Fibroblast of lung (primary cell): ENCODE measurements at regions not wholly inside any gene's neighbourhood (a gene's known extent, or its start where the extent isn't known, plus 50 kb on each side); places are given as distances from the start of the nearest gene placed in this dataset.

Experiments used
- DNase-seq, 2 donors: peaks; one replicate each; pipeline versions ENCODE4 v3.0.0 to v3.0.0-alpha.2; 2010; ENCODE audit warnings: low read depth in 2 of 2
- H2AFZ ChIP-seq: 2 replicates; pipeline ENCODE4 v1.5.1; 2012; ENCODE audit warnings: low read length, control low read depth, inconsistent platforms
- H3K27ac ChIP-seq: 2 replicates; pipeline ENCODE4 v1.5.1; 2011; ENCODE audit warnings: low read length, control low read depth; ENCODE audit not compliant: insufficient read depth
- H3K27me3 ChIP-seq: 2 replicates; pipeline ENCODE4 v1.5.1; 2011; ENCODE audit warnings: mild to moderate bottlenecking, low read length; ENCODE audit not compliant: control insufficient read depth, insufficient read depth
- H3K36me3 ChIP-seq: 2 replicates; pipeline ENCODE4 v1.5.1; 2011; ENCODE audit warnings: low read length; ENCODE audit not compliant: control insufficient read depth, insufficient read depth
- H3K4me1 ChIP-seq: 2 replicates; pipeline ENCODE4 v1.5.1; 2011; ENCODE audit warnings: low read length; ENCODE audit not compliant: control insufficient read depth, insufficient read depth; ENCODE audit errors: extremely low read depth
- H3K4me2 ChIP-seq: 2 replicates; pipeline ENCODE4 v1.5.1; 2011; ENCODE audit warnings: low read length, control low read depth; ENCODE audit not compliant: insufficient read depth; ENCODE audit errors: extremely low read depth
- H3K4me3 ChIP-seq, 4 experiments: fragments of 200-600 bp in 1 of 4; sonication (generic) in 1 of 4; replicated peaks in 1 of 4; 2 replicates each; pipeline ENCODE4 v1.5.1; 2011 to 2016; ENCODE audit warnings: low read length in 4 of 4, low read depth in 3 of 4, mild to moderate bottlenecking in 3 of 4, control low read depth in 2 of 4, inconsistent platforms in 1 of 4, mixed read lengths in 1 of 4; ENCODE audit not compliant: insufficient read depth in 1 of 4; ENCODE audit errors: control extremely low read depth in 1 of 4
- H3K79me2 ChIP-seq: 2 replicates; pipeline ENCODE4 v1.5.1; 2012; ENCODE audit warnings: mild to moderate bottlenecking, low read length, inconsistent platforms; ENCODE audit not compliant: control insufficient read depth, insufficient read depth
- H3K9ac ChIP-seq: 2 replicates; pipeline ENCODE4 v1.5.1; 2011; ENCODE audit warnings: mild to moderate bottlenecking, low read length, control low read depth; ENCODE audit not compliant: insufficient read depth
- H3K9me3 ChIP-seq: 2 replicates; pipeline ENCODE4 v1.5.1; 2012; ENCODE audit warnings: low read depth, low read length; ENCODE audit not compliant: control insufficient read depth, insufficient read depth
- H4K20me1 ChIP-seq: 2 replicates; pipeline ENCODE4 v1.5.1; 2011; ENCODE audit warnings: low read length; ENCODE audit not compliant: control insufficient read depth, insufficient read depth; ENCODE audit errors: extremely low read depth
- CTCF ChIP-seq, 2 donors: IDR thresholded peaks in 1 of 2; conservative IDR thresholded peaks in 1 of 2; 1 replicate in 1 of 2; 2 replicates in 1 of 2; pipeline ENCODE4 v1.5.1; 2011 to 2012; ENCODE audit warnings: low read length in 2 of 2, control low read depth in 1 of 2, inconsistent platforms in 1 of 2, low read depth in 1 of 2, mild to moderate bottlenecking in 1 of 2
- EZH2 ChIP-seq: IDR thresholded peaks from 2 replicates; pipeline ENCODE4 v1.5.1; 2012; ENCODE audit warnings: low read length, control low read depth, mild to moderate bottlenecking; ENCODE audit errors: missing control alignments

GRCh38 chr10:131769571-131770410, 131.0 kb upstream of the PPP2R2D start:
- H3K9me3 ChIP-seq: no peaks in the 10 kb centered on the region
- no peak overlapping the region for H3K4me3 ChIP-seq
- no peaks in the 10 kb centered on the region for H4K20me1 ChIP-seq
- DNase-seq: no peak
- no peaks in the 10 kb centered on the region for H3K36me3 ChIP-seq
- H3K4me2 ChIP-seq: no peak overlapping the region
- H3K4me1 ChIP-seq: no peaks in the 10 kb centered on the region
- H3K27me3 ChIP-seq: no peaks in the 10 kb centered on the region
- no peak overlapping the region for H2AFZ ChIP-seq
- H3K27ac ChIP-seq: no peak overlapping the region
- no peak overlapping the region for H3K9ac ChIP-seq
- no peak for TF ChIP-seq EZH2
- TF ChIP-seq CTCF (conservative IDR thresholded peaks at IDR 0.05 in 1 of 2, IDR thresholded peaks at IDR 0.05 in 1 of 2; ENCODE audit: low read depth in 1 of 2, low read length in 2 of 2): no peak
- no peaks in the 10 kb centered on the region for H3K79me2 ChIP-seq

DNA sequence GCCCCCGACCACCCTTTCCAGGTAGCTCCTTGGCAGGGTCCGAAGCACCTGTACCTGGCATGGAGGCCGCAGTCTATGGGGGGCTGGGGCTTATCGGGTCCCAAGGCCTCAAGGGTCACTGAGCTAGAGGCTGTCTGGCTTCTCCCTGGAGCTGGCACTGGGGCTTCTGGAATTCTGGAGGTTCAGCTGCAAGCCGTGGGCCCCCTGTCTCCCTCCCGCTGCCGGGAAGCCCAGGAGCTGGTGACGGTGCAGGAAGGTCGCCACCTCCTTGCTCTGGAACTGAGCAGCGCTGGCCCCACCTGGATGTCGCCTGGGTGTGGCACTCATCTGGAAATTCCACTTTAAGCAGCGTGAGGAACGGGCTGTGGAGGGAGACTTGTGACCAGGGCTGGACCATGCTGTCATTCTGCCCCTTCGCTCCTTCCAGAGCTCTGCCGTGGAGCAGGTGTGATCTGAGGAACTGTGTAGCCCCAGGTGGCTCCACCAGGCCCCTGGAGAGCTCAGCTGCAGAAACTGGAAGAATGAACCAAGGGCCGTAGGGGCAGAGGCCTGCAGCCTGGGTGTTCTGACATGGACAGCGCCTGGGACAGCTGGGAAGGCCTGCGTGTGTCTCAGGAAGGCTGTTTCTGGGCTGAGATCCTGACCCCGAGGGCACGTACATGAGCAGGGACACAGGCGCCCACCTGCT, 129.7 kb upstream of the PPP2R2D start:
- H3K79me2 ChIP-seq: no peaks in the 10 kb centered on the region
- TF ChIP-seq EZH2 (no peak), CTCF (conservative IDR thresholded peaks at IDR 0.05 in 1 of 2, IDR thresholded peaks at IDR 0.05 in 1 of 2; ENCODE audit: low read depth in 1 of 2, low read length in 2 of 2) (no peak)
- H3K27me3 ChIP-seq: no peaks in the 10 kb centered on the region
- no peak overlapping the region for H3K9ac ChIP-seq
- H2AFZ ChIP-seq: no peak overlapping the region
- H4K20me1 ChIP-seq: no peaks in the 10 kb centered on the region
- no peak for DNase-seq
- H3K4me2 ChIP-seq: no peak overlapping the region
- H3K9me3 ChIP-seq: no peaks in the 10 kb centered on the region
- H3K4me3 ChIP-seq: no peak overlapping the region
- H3K27ac ChIP-seq: no peak overlapping the region
- H3K36me3 ChIP-seq: no peaks in the 10 kb centered on the region
- no peaks in the 10 kb centered on the region for H3K4me1 ChIP-seq

DNA sequence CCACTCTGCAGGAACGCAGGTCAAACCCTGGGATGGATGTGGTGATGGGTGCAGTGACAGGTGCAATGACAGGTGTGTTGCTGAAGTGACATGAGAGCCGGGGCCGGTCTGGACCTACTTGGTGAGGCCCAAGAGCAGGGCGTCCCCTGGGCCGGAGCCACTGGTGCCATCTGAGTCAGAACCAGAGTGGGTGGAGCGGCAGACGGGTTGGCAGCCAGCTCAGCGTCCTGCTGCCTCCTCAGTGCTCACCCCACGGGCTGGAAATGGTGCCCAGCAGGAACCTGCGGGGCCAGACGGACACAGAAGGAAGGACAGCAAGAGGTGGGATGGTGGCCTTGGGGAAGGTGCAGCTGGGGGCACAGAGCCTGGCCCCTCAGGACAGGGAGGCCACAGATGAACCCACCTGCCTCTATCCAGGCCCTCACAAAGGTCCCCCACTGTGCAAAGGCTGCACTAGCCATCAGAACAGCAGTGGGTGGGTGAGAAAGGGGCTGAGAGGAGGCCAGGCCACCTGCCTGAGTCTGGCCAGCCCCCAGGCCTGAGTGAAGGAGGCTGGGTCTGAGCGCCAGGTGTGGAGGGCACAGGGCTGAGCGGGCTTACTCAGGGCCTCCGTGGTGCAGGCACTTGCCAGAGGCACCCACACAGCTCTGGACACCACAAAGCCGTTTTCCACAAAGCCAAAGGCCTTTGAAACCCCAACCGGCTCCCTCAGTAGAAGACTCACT, 129.0 kb upstream of the PPP2R2D start:
- Histone ChIP-seq H2AFZ (no peak overlapping the region), H3K9me3 (no peaks in the 10 kb centered on the region), H3K4me1 (no peaks in the 10 kb centered on the region), H3K27ac (no peak overlapping the region), H3K27me3 (no peaks in the 10 kb centered on the region), H4K20me1 (no peaks in the 10 kb centered on the region), H3K79me2 (no peaks in the 10 kb centered on the region), H3K9ac (no peak overlapping the region), H3K36me3 (no peaks in the 10 kb centered on the region), H3K4me2 (no peak overlapping the region), H3K4me3 (no peak overlapping the region)
- DNase-seq: no peak
- TF ChIP-seq CTCF (conservative IDR thresholded peaks at IDR 0.05 in 1 of 2, IDR thresholded peaks at IDR 0.05 in 1 of 2; ENCODE audit: low read depth in 1 of 2, low read length in 2 of 2) (no peak), EZH2 (no peak)
